Right lobe of liver (tissue), 6 donors: ENCODE measurements at regions not wholly inside any gene's neighbourhood (a gene's known extent, or its start where the extent isn't known, plus 50 kb on each side); places are given as distances from the start of the nearest gene placed in this dataset.

Experiments
- ATAC-seq, 4 donors: fragments of 200-7000 bp; cut with Tn5 transposase; one replicate each; pipeline ENCODE4 v1.9.1; 2020; ENCODE audit warnings: mild to moderate bottlenecking in 4 of 4, moderate library complexity in 4 of 4
- DNase-seq, 3 donors: peaks; one replicate each; pipeline ENCODE4 v3.0.0-alpha.2; 2020
- H3K27ac ChIP-seq, 3 donors: fragments of 200-600 bp; one replicate each; pipeline ENCODE4 v1.8.0; 2022
- H3K27me3 ChIP-seq, 2 donors: fragments of 200-600 bp; one replicate each; pipeline ENCODE4 v1.8.0; 2022
- H3K36me3 ChIP-seq, 4 donors: fragments of 200-600 bp; sonication (generic) in 1 of 4; one replicate each; pipeline versions ENCODE4 v1.5.1 to v1.8.0; 2017 to 2022; ENCODE audit warnings: control low read depth in 1 of 4
- H3K4me1 ChIP-seq, 4 donors: fragments of 200-600 bp; sonication (generic) in 1 of 4; one replicate each; pipeline versions ENCODE4 v1.5.1 to v1.8.0; 2017 to 2022; ENCODE audit warnings: control low read depth in 1 of 4
- H3K4me3 ChIP-seq, 3 donors: fragments of 200-600 bp; one replicate each; pipeline ENCODE4 v1.8.0; 2022
- H3K9me3 ChIP-seq, 4 donors: fragments of 200-600 bp; sonication (generic) in 1 of 4; one replicate each; pipeline versions ENCODE4 v1.5.1 to v1.8.0; 2017 to 2022; ENCODE audit warnings: control low read depth in 1 of 4
- CTCF ChIP-seq, 4 donors: fragments of 200-600 bp in 3 of 4; fragments of 450-650 bp in 1 of 4; IDR thresholded peaks; one replicate each; pipeline versions ENCODE4 v1.5.1 to v1.8.0; 2016 to 2022; ENCODE audit warnings: antibody characterized with exemption in 4 of 4, mild to moderate bottlenecking in 2 of 4
- POLR2A ChIP-seq: fragments of 450-650 bp; IDR thresholded peaks from one replicate; pipeline ENCODE4 v1.6.1; 2017; ENCODE audit warnings: antibody characterized with exemption, mild to moderate bottlenecking
- WGBS: methylation state at CpG from one replicate; pipeline ENCODE4 v1.1.6; 2018; ENCODE audit warnings: low coverage, low lambda C conversion rate; ENCODE audit not compliant: insufficient coverage; ENCODE audit errors: missing lambda C conversion rate; 5-methylcytosine and 5-hydroxymethylcytosine counted together
- intact Hi-C, 2 donors: fragments of 100-400 bp; cut with DNase I; formaldehyde crosslinking; loops; one replicate each; pipeline versions ENCODE4 v1.11.2 to v1.14.1; 2022
- donor health status: DM: no; HTN: yes; CAD: no.
- donor health status: DM: no; HTN: no; CAD: no.
- donor health status: DM: no; HTN: no; CAD: no.
- donor health status: DM: no; HTN: yes; CAD: no.
- donor health status: DM: no; HTN: yes; CAD: no.

- intact Hi-C loops, result no loop called here
- DNase-seq (no peak), ATAC-seq (no peak)
- 16% methylated on average over 3 of the region's 3 CpGs for WGBS
- Histone ChIP-seq H3K4me1 (no peaks in the 10 kb centered on the region), H3K27me3 (no peaks in the 10 kb centered on the region), H3K4me3 (no peak overlapping the region), H3K9me3 (no peaks in the 10 kb centered on the region), H3K36me3 (no peaks in the 10 kb centered on the region), H3K27ac (no peak overlapping the region)
- TF ChIP-seq POLR2A (no peak), CTCF (IDR thresholded peaks at IDR 0.05) (no peak)
Measured at GRCh38 chr5:98482321-98483300, 290.9 kb upstream of the RGMB start.

- Histone ChIP-seq H3K9me3 (no peaks in the 10 kb centered on the region), H3K4me1 (no peaks in the 10 kb centered on the region), H3K27me3 (no peaks in the 10 kb centered on the region), H3K4me3 (no peak overlapping the region), H3K27ac (no peak overlapping the region), H3K36me3 (no peaks in the 10 kb centered on the region)
- WGBS, result 50% methylated on average over 1 of the region's 1 CpG
- TF ChIP-seq CTCF (IDR thresholded peaks at IDR 0.05), result no peak
- TF ChIP-seq POLR2A, result no peak
- intact Hi-C loops, result no loop called here
- ATAC-seq (no peak), DNase-seq (no peak)
Measured at GRCh38 chr5:98483301-98483685, 290.2 kb upstream of the RGMB start.

- Histone ChIP-seq H3K4me3 (no peak overlapping the region), H3K27ac (no peak overlapping the region), H3K36me3 (no peaks in the 10 kb centered on the region), H3K27me3 (no peaks in the 10 kb centered on the region), H3K4me1 (no peaks in the 10 kb centered on the region), H3K9me3 (no peaks in the 10 kb centered on the region)
- WGBS, result 45% methylated on average over 3 of the region's 3 CpGs
- intact Hi-C loops, result no loop called here
- no peak for DNase-seq
- TF ChIP-seq CTCF (IDR thresholded peaks at IDR 0.05), result no peak
- TF ChIP-seq POLR2A, result no peak
- ATAC-seq, result no peak
Measured at GRCh38 chr5:98489021-98489420, 284.4 kb upstream of the RGMB start.

- no peaks in the 10 kb centered on the region for H3K27me3 ChIP-seq
- no peak overlapping the region for H3K4me3 ChIP-seq
- WGBS, result no CpG with 5 or more reads among the region's 10 CpGs
- H3K9me3 ChIP-seq, result no peaks in the 10 kb centered on the region
- H3K27ac ChIP-seq, result no peak overlapping the region
- DNase-seq, result no peak
- H3K4me1 ChIP-seq, result no peaks in the 10 kb centered on the region
- ATAC-seq, result no peak
- intact Hi-C loops, result no loop called here
- no peaks in the 10 kb centered on the region for H3K36me3 ChIP-seq
- no peak for TF ChIP-seq CTCF (IDR thresholded peaks at IDR 0.05)
- no peak for TF ChIP-seq POLR2A
Measured at GRCh38 chr5:98490348-98490747, 283.1 kb upstream of the RGMB start.
